OCI-LY1 (cell line): ENCODE measurements at regions not wholly inside any gene's neighbourhood (a gene's known extent, or its start where the extent isn't known, plus 50 kb on each side); places are given as distances from the start of the nearest gene placed in this dataset.

Experiments
- H2AFZ ChIP-seq: fragments of 200-600 bp; sonication (generic), shearing (Covaris generic); 2 replicates; pipeline ENCODE4 v1.6.0; 2014; ENCODE audit warnings: antibody characterized with exemption, mild to moderate bottlenecking, low read length
- H3F3A ChIP-seq: fragments of 200-600 bp; sonication (generic), shearing (Covaris generic); 2 replicates; pipeline ENCODE4 v1.6.0; 2014; ENCODE audit warnings: mild to moderate bottlenecking, antibody characterized with exemption, low read length, moderate library complexity; ENCODE audit not compliant: insufficient read depth
- H3K27ac ChIP-seq: fragments of 200-600 bp; sonication (generic); 2 replicates; pipeline ENCODE4 v1.5.1; 2014; ENCODE audit warnings: low read length, mixed run types, mild to moderate bottlenecking, low read depth; ENCODE audit not compliant: poor library complexity, severe bottlenecking
- H3K27me3 ChIP-seq: fragments of 200-600 bp; sonication (generic); 2 replicates; pipeline ENCODE4 v1.6.0; 2014; ENCODE audit warnings: antibody characterized with exemption, mild to moderate bottlenecking, low read length, moderate library complexity; ENCODE audit not compliant: insufficient read depth
- H3K36me3 ChIP-seq: fragments of 200-600 bp; sonication (generic); 2 replicates; pipeline ENCODE4 v1.6.1; 2014; ENCODE audit warnings: mild to moderate bottlenecking, antibody characterized with exemption, low read length, moderate library complexity, mixed read lengths; ENCODE audit not compliant: insufficient read depth
- H3K4me1 ChIP-seq: fragments of 200-600 bp; sonication (generic); 2 replicates; pipeline ENCODE4 v1.5.1; 2014; ENCODE audit warnings: mild to moderate bottlenecking, low read length, moderate library complexity; ENCODE audit not compliant: insufficient read depth, severe bottlenecking
- H3K4me2 ChIP-seq: fragments of 200-600 bp; sonication (generic), shearing (Covaris generic); 2 replicates; pipeline ENCODE4 v1.6.1; 2014; ENCODE audit warnings: low read length
- H3K4me3 ChIP-seq: fragments of 200-600 bp; sonication (generic); 2 replicates; pipeline ENCODE4 v1.5.1; 2014; ENCODE audit warnings: low read length, low read depth, mild to moderate bottlenecking, mixed read lengths; ENCODE audit not compliant: poor library complexity, severe bottlenecking
- H3K79me2 ChIP-seq: fragments of 200-600 bp; shearing (Covaris generic); 2 replicates; pipeline ENCODE4 v1.6.1; 2016; ENCODE audit warnings: mixed run types, low read length, mixed read lengths; ENCODE audit not compliant: insufficient read depth
- H3K9ac ChIP-seq: fragments of 200-600 bp; sonication (generic), shearing (Covaris generic); 2 replicates; pipeline ENCODE4 v1.6.1; 2014; ENCODE audit warnings: mild to moderate bottlenecking, low read length, mixed read lengths
- H3K9me2 ChIP-seq: fragments of 200-600 bp; sonication (generic), shearing (Covaris generic); 2 replicates; pipeline ENCODE4 v1.6.1; 2014; ENCODE audit warnings: low read depth, mild to moderate bottlenecking, low read length, mixed read lengths
- H3K9me3 ChIP-seq: fragments of 200-600 bp; shearing (Covaris generic); 2 replicates; pipeline ENCODE4 v1.6.1; 2014; ENCODE audit warnings: low read length, mixed read lengths
- H4K20me1 ChIP-seq: fragments of 200-600 bp; sonication (generic), shearing (Covaris generic); 2 replicates; pipeline ENCODE4 v1.6.0; 2016; ENCODE audit warnings: mild to moderate bottlenecking, low read length; ENCODE audit not compliant: insufficient read depth
- CTCF ChIP-seq: fragments of 200-600 bp; sonication (generic), shearing (Covaris generic); IDR thresholded peaks from 2 replicates; pipeline ENCODE4 v1.5.1; 2017; ENCODE audit warnings: mild to moderate bottlenecking, antibody characterized with exemption, low read length, moderate library complexity, mixed read lengths
- EZH2 ChIP-seq: fragments of 200-600 bp; sonication (generic), shearing (Covaris generic); IDR thresholded peaks from 2 replicates; pipeline ENCODE4 v1.8.0; 2017; ENCODE audit warnings: borderline replicate concordance, mixed run types, mild to moderate bottlenecking, antibody characterized with exemption, low read length, moderate library complexity, mixed read lengths

GRCh38 chr18:1994471-1994870, 576.8 kb downstream of the METTL4 start:
- Histone ChIP-seq H3K9ac (no peak overlapping the region), H3K4me3 (no peak overlapping the region), H4K20me1 (no peaks in the 10 kb centered on the region), H3K79me2 (no peaks in the 10 kb centered on the region), H3K27ac (no peak overlapping the region), H2AFZ (no peak overlapping the region), H3K27me3 (no peaks in the 10 kb centered on the region), H3K4me2 (no peak overlapping the region), H3K4me1 (no peaks in the 10 kb centered on the region), H3K9me2 (no peaks in the 10 kb centered on the region), H3K36me3 (no peaks in the 10 kb centered on the region), H3F3A (no peaks in the 10 kb centered on the region), H3K9me3 (no peaks in the 10 kb centered on the region)
- TF ChIP-seq CTCF (no peak), EZH2 (no peak)

GRCh38 chr18:1995041-1995612, 576.2 kb downstream of the METTL4 start:
- H3K27ac ChIP-seq: no peak overlapping the region
- H3K9me3 ChIP-seq: no peaks in the 10 kb centered on the region
- no peaks in the 10 kb centered on the region for H3F3A ChIP-seq
- no peaks in the 10 kb centered on the region for H3K4me1 ChIP-seq
- no peak overlapping the region for H3K4me3 ChIP-seq
- H3K9me2 ChIP-seq: no peaks in the 10 kb centered on the region
- TF ChIP-seq EZH2 (no peak), CTCF (no peak)
- H3K4me2 ChIP-seq: no peak overlapping the region
- no peaks in the 10 kb centered on the region for H3K36me3 ChIP-seq
- H2AFZ ChIP-seq: no peak overlapping the region
- no peaks in the 10 kb centered on the region for H4K20me1 ChIP-seq
- H3K27me3 ChIP-seq: no peaks in the 10 kb centered on the region
- H3K79me2 ChIP-seq: no peaks in the 10 kb centered on the region
- H3K9ac ChIP-seq: no peak overlapping the region

- H4K20me1 ChIP-seq: no peaks in the 10 kb centered on the region
- H3K27ac ChIP-seq: no peak overlapping the region
- H2AFZ ChIP-seq: no peak overlapping the region
- H3K9me2 ChIP-seq: no peaks in the 10 kb centered on the region
- H3K4me1 ChIP-seq: no peaks in the 10 kb centered on the region
- no peaks in the 10 kb centered on the region for H3K27me3 ChIP-seq
- no peak overlapping the region for H3K9ac ChIP-seq
- H3K79me2 ChIP-seq: no peaks in the 10 kb centered on the region
- H3K4me3 ChIP-seq: no peak overlapping the region
- H3K36me3 ChIP-seq: no peaks in the 10 kb centered on the region
- no peaks in the 10 kb centered on the region for H3F3A ChIP-seq
- H3K4me2 ChIP-seq: no peak overlapping the region
- TF ChIP-seq EZH2 (no peak), CTCF (no peak)
- no peaks in the 10 kb centered on the region for H3K9me3 ChIP-seq
These were observed 573.2 kb downstream of the METTL4 start for GRCh38 chr18:1998121-1998520.
